ENCODE measurements at regions not wholly inside any gene's neighbourhood (a gene's known extent, or its start where the extent isn't known, plus 50 kb on each side); places are given as distances from the start of the nearest gene placed in this dataset.
"Not testable (repeated sequence)": the region's sequence is repeated elsewhere in the genome, so short reads cannot be mapped to it uniquely, and the experiment has no call there.

DNA sequence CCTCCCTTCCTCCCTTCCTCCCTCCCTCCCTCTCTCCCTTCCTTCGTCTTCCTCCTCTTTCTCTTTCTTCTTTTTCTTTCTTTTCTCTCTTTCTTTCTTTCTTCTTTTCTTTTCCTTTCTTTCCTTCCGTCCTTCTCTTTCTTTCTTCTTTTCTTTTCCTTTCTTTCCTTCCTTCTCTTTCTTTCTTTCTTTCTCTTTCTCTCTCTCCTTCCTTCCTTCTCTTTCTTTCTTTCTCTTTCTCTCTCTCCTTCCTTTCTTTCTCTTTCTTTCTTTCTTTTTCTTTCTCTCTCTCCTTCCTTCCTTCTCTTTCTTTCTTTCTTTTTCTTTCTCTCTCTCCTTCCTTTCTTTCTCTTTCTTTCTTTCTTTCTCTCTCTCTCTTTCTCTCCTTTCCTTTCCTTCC is 84.4 kb upstream of the SLC24A2 start:
- H3K18ac ChIP-seq (ENCODE audit: extremely low read depth, low read length); H4K5ac ChIP-seq (ENCODE audit: insufficient read length, low read depth, low read length); H2AFZ ChIP-seq (ENCODE audit: low read length); H2BK15ac ChIP-seq (ENCODE audit: low read length); H2BK12ac ChIP-seq (ENCODE audit: low read depth, low read length); H3K4me3 ChIP-seq (ENCODE audit: extremely low read depth in 1 of 4, insufficient read depth in 2 of 4, low read depth in 3 of 4, low read length in 4 of 4); H2BK20ac ChIP-seq (ENCODE audit: low read length); H3K27ac ChIP-seq (ENCODE audit: low read depth, low read length); H3K79me1 ChIP-seq (ENCODE audit: low read depth, low read length); POLR2A ChIA-PET (ENCODE audit: partially characterized antibody); H2AK5ac ChIP-seq (ENCODE audit: low read depth, low read length); H3K23ac ChIP-seq (ENCODE audit: insufficient read length); H3K27me3 ChIP-seq (replicated peaks in 1 of 4; ENCODE audit: control insufficient read depth in 3 of 4, extremely low read depth in 1 of 4, insufficient read depth in 3 of 4, low read length in 3 of 4); H3K4me1 ChIP-seq (replicated peaks in 1 of 4; ENCODE audit: control insufficient read depth in 3 of 4, insufficient read depth in 4 of 4, low read length in 3 of 4); H4K91ac ChIP-seq (replicated peaks; ENCODE audit: insufficient read length, low read length); FAIRE-seq; H3K79me2 ChIP-seq (ENCODE audit: control insufficient read depth in 1 of 2, insufficient read depth in 2 of 2, low read length in 2 of 2); H3K9ac ChIP-seq (replicated peaks in 1 of 4; ENCODE audit: extremely low read depth in 1 of 4, low read depth in 3 of 4, low read length in 3 of 4); H4K8ac ChIP-seq (ENCODE audit: extremely low read depth, insufficient read depth, low read length); DNase-seq (ENCODE audit: low read depth in 1 of 2, low spot score in 2 of 2); H3K36me3 ChIP-seq (ENCODE audit: control insufficient read depth in 2 of 4, insufficient read depth in 4 of 4, low read length in 3 of 4); H4K20me1 ChIP-seq (replicated peaks in 1 of 2; ENCODE audit: control insufficient read depth in 1 of 2, insufficient read depth in 2 of 2, low read length in 2 of 2); H3K4ac ChIP-seq (replicated peaks; ENCODE audit: insufficient read length, low read depth, low read length); H2BK5ac ChIP-seq (ENCODE audit: low read depth, low read length); H3K4me2 ChIP-seq (ENCODE audit: insufficient read depth in 1 of 2, low read depth in 2 of 2, low read length in 2 of 2); CTCF ChIA-PET (ENCODE audit: partially characterized antibody); H3K14ac ChIP-seq (ENCODE audit: insufficient read length); H3K23me2 ChIP-seq (ENCODE audit: low read depth, low read length); H2BK120ac ChIP-seq (replicated peaks; ENCODE audit: low read depth, low read length); H3K56ac ChIP-seq (replicated peaks; ENCODE audit: insufficient read length, low read depth, low read length): not testable (repeated sequence)
- WGBS, 2 experiments (ENCODE audit: extremely low coverage in 1 of 2, insufficient coverage in 1 of 2, insufficient read length in 1 of 2, insufficient replicate concordance in 2 of 2, low coverage in 1 of 2, low lambda C conversion rate in 2 of 2, missing lambda C conversion rate in 1 of 2): 96% methylated on average over 2 of the region's 2 CpGs; no CpG with 5 or more reads in 1 of the 2 experiments
- peaks cover 0 to 11% of the 10 kb centered on the region in 2 experiments; a peak in 2 of 4 replicates for H3K9me3 ChIP-seq (ENCODE audit: insufficient read depth in 2 of 2, low read depth in 1 of 2, low read length in 1 of 2)

Measured in H1 (cell line).